ENCODE measurements at regions not wholly inside any gene's neighbourhood (a gene's known extent, or its start where the extent isn't known, plus 50 kb on each side); places are given as distances from the start of the nearest gene placed in this dataset.

- no peak for TF ChIP-seq RAD21 (IDR thresholded peaks at IDR 0.05; ENCODE audit: low read depth)
- TF ChIP-seq, protein P1, sequence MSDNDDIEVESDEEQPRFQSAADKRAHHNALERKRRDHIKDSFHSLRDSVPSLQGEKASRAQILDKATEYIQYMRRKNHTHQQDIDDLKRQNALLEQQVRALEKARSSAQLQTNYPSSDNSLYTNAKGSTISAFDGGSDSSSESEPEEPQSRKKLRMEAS (IDR thresholded peaks at IDR 0.05) = no peak
- TF ChIP-seq, protein P2, sequence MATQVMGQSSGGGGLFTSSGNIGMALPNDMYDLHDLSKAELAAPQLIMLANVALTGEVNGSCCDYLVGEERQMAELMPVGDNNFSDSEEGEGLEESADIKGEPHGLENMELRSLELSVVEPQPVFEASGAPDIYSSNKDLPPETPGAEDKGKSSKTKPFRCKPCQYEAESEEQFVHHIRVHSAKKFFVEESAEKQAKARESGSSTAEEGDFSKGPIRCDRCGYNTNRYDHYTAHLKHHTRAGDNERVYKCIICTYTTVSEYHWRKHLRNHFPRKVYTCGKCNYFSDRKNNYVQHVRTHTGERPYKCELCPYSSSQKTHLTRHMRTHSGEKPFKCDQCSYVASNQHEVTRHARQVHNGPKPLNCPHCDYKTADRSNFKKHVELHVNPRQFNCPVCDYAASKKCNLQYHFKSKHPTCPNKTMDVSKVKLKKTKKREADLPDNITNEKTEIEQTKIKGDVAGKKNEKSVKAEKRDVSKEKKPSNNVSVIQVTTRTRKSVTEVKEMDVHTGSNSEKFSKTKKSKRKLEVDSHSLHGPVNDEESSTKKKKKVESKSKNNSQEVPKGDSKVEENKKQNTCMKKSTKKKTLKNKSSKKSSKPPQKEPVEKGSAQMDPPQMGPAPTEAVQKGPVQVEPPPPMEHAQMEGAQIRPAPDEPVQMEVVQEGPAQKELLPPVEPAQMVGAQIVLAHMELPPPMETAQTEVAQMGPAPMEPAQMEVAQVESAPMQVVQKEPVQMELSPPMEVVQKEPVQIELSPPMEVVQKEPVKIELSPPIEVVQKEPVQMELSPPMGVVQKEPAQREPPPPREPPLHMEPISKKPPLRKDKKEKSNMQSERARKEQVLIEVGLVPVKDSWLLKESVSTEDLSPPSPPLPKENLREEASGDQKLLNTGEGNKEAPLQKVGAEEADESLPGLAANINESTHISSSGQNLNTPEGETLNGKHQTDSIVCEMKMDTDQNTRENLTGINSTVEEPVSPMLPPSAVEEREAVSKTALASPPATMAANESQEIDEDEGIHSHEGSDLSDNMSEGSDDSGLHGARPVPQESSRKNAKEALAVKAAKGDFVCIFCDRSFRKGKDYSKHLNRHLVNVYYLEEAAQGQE (IDR thresholded peaks at IDR 0.05; ENCODE audit: low read depth) = no peak
- no peak for TF ChIP-seq EP300 (IDR thresholded peaks at IDR 0.05; ENCODE audit: borderline replicate concordance)
- TF ChIP-seq FOXM1 (IDR thresholded peaks at IDR 0.05; ENCODE audit: borderline replicate concordance, low read depth) = no peak
These were observed 62.0 kb upstream of the ESRRG start for GRCh38 chr1:216785221-216785620.

DNA sequence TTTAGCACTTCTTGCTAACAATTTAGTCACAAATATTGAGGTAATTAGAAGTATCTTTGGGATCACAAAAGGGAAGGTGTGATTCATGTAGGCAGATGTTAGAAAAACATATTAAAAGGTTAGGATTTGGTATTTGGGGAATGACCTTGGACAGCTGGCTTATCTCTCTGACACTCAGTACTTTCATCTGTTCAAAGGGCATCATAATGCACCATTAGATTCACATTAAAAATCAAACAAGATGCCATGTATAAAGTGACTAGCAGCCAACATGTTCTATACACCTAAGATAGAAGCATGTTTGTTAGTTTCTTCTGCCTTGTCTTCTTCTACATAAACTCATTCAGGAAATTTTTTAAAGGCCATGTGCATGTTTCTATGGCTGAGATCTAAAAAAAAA lies 56.5 kb upstream of the ESRRG start:
- no peak for TF ChIP-seq EP300 (IDR thresholded peaks at IDR 0.05; ENCODE audit: borderline replicate concordance)
- TF ChIP-seq EGR1 (IDR thresholded peaks at IDR 0.05) = no peak
- TF ChIP-seq, protein P2 (IDR thresholded peaks at IDR 0.05; ENCODE audit: low read depth) = no peak
- TF ChIP-seq CEBPB (IDR thresholded peaks at IDR 0.05) = no peak
- no peak for TF ChIP-seq FOXM1 (IDR thresholded peaks at IDR 0.05; ENCODE audit: borderline replicate concordance, low read depth)
- TF ChIP-seq CREB1 (IDR thresholded peaks at IDR 0.05; ENCODE audit: low read depth) = no peak
- TF ChIP-seq, protein P1 (IDR thresholded peaks at IDR 0.05) = no peak
- no peak for TF ChIP-seq RAD21 (IDR thresholded peaks at IDR 0.05; ENCODE audit: low read depth)
- no peak for TF ChIP-seq ZBTB7A (IDR thresholded peaks at IDR 0.05; ENCODE audit: low read depth)
- TF ChIP-seq NFIC (IDR thresholded peaks at IDR 0.05) = no peak
- no peak for TF ChIP-seq YY1 (IDR thresholded peaks at IDR 0.05; ENCODE audit: low read depth)
- TF ChIP-seq, protein P3, sequence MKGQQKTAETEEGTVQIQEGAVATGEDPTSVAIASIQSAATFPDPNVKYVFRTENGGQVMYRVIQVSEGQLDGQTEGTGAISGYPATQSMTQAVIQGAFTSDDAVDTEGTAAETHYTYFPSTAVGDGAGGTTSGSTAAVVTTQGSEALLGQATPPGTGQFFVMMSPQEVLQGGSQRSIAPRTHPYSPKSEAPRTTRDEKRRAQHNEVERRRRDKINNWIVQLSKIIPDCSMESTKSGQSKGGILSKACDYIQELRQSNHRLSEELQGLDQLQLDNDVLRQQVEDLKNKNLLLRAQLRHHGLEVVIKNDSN (IDR thresholded peaks at IDR 0.05) = no peak
- TF ChIP-seq TCF12 (IDR thresholded peaks at IDR 0.05; ENCODE audit: low read depth) = no peak
- no peak for TF ChIP-seq TEAD4 (IDR thresholded peaks at IDR 0.05)
- no peak for TF ChIP-seq TAF1 (IDR thresholded peaks at IDR 0.05; ENCODE audit: low read depth)

- TF ChIP-seq RAD21 (IDR thresholded peaks at IDR 0.05; ENCODE audit: low read depth) = no peak
- TF ChIP-seq TEAD4 (IDR thresholded peaks at IDR 0.05) = no peak
- no peak for TF ChIP-seq EP300 (IDR thresholded peaks at IDR 0.05; ENCODE audit: borderline replicate concordance)
- no peak for TF ChIP-seq CREB1 (IDR thresholded peaks at IDR 0.05; ENCODE audit: low read depth)
- TF ChIP-seq TCF12 (IDR thresholded peaks at IDR 0.05; ENCODE audit: low read depth) = no peak
- TF ChIP-seq, protein P3 (IDR thresholded peaks at IDR 0.05) = no peak
- TF ChIP-seq FOXM1 (IDR thresholded peaks at IDR 0.05; ENCODE audit: borderline replicate concordance, low read depth) = no peak
- TF ChIP-seq, protein P2 (IDR thresholded peaks at IDR 0.05; ENCODE audit: low read depth) = no peak
- no peak for TF ChIP-seq NFIC (IDR thresholded peaks at IDR 0.05)
- TF ChIP-seq, protein P1 (IDR thresholded peaks at IDR 0.05) = no peak
- no peak for TF ChIP-seq EGR1 (IDR thresholded peaks at IDR 0.05)
- no peak for TF ChIP-seq CEBPB (IDR thresholded peaks at IDR 0.05)
- TF ChIP-seq TAF1 (IDR thresholded peaks at IDR 0.05; ENCODE audit: low read depth) = no peak
- no peak for TF ChIP-seq YY1 (IDR thresholded peaks at IDR 0.05; ENCODE audit: low read depth)
- TF ChIP-seq ZBTB7A (IDR thresholded peaks at IDR 0.05; ENCODE audit: low read depth) = no peak
These were observed 55.5 kb upstream of the ESRRG start for GRCh38 chr1:216778737-216779136.

- TF ChIP-seq, protein P1 (IDR thresholded peaks at IDR 0.05) = no peak
- TF ChIP-seq CREB1 (IDR thresholded peaks at IDR 0.05; ENCODE audit: low read depth) (no peak), EP300 (IDR thresholded peaks at IDR 0.05; ENCODE audit: borderline replicate concordance) (no peak), CEBPB (IDR thresholded peaks at IDR 0.05) (no peak), YY1 (IDR thresholded peaks at IDR 0.05; ENCODE audit: low read depth) (no peak), NFIC (IDR thresholded peaks at IDR 0.05) (no peak), FOXM1 (IDR thresholded peaks at IDR 0.05; ENCODE audit: borderline replicate concordance, low read depth) (no peak), EGR1 (IDR thresholded peaks at IDR 0.05) (no peak), ZBTB7A (IDR thresholded peaks at IDR 0.05; ENCODE audit: low read depth) (no peak), TAF1 (IDR thresholded peaks at IDR 0.05; ENCODE audit: low read depth) (no peak), TEAD4 (IDR thresholded peaks at IDR 0.05) (no peak), RAD21 (IDR thresholded peaks at IDR 0.05; ENCODE audit: low read depth) (no peak), TCF12 (IDR thresholded peaks at IDR 0.05; ENCODE audit: low read depth) (no peak)
- TF ChIP-seq, protein P3 (IDR thresholded peaks at IDR 0.05) = no peak
- TF ChIP-seq, protein P2 (IDR thresholded peaks at IDR 0.05; ENCODE audit: low read depth) = no peak
These were observed 53.9 kb upstream of the ESRRG start for GRCh38 chr1:216777148-216777547.
